ENCODE measurements at regions not wholly inside any gene's neighbourhood (a gene's known extent, or its start where the extent isn't known, plus 50 kb on each side); places are given as distances from the start of the nearest gene placed in this dataset.
"Not testable (repeated sequence)": the region's sequence is repeated elsewhere in the genome, so short reads cannot be mapped to it uniquely, and the experiment has no call there.

DNA sequence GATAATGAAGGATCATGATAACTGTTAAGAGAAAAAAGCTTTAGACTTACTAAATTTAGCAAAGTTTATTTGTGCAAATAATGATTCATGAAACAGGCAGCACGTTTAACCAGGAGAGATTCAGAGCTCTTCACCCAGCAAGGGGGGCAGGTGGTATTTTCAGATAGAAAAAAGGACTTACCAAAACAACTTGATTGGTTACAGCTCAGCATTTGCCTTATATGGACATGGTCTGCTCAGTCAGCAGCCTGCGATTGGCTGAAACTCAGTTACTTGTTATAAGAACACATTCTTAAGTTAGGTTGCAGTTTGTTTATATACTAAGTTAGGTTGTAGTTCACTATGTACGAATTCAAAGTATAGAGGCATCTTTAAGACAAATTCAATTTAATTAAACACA is 165.6 kb downstream of the DUSP10 start:
- H3K9me3 Mint-ChIP-seq = peaks cover 0 to 2% (median 0%) of the 10 kb centered on the region in 3 donors
- ChIA-PET CTCF (no interaction called here), POLR2A (no interaction called here)
- no peak overlapping the region for H3K27ac Mint-ChIP-seq
- H3K4me3 ChIP-seq (ENCODE audit: control insufficient read depth in 1 of 2, extremely low read depth in 1 of 2, low read length in 1 of 2) = no peak overlapping the region
- H3K27me3 ChIP-seq (replicated peaks in 1 of 2; ENCODE audit: control insufficient read depth in 2 of 2, extremely low read depth in 1 of 2, insufficient read depth in 2 of 2, low read length in 1 of 2) = no peaks in the 10 kb centered on the region
- no peaks in the 10 kb centered on the region for H3K4me1 ChIP-seq (ENCODE audit: control insufficient read depth in 1 of 2, extremely low read depth in 1 of 2, insufficient read depth in 2 of 2, low read length in 2 of 2)
- H3K4me3 Mint-ChIP-seq = no peak overlapping the region
- H3K4me1 Mint-ChIP-seq = no peaks in the 10 kb centered on the region
- no peak for ATAC-seq (replicated peaks in 1 of 4)
- H3K36me3 Mint-ChIP-seq = no peaks in the 10 kb centered on the region
- no peak overlapping the region for H3K27ac ChIP-seq (ENCODE audit: low read length)
- 67% methylated on average over 1 of the region's 3 CpGs for WGBS (ENCODE audit: insufficient coverage)
- no peaks in the 10 kb centered on the region for H3K27me3 Mint-ChIP-seq
- H3K36me3 ChIP-seq (ENCODE audit: control insufficient read depth in 2 of 2, extremely low read depth in 1 of 2, insufficient read depth in 1 of 2, low read length in 1 of 2) = no peaks in the 10 kb centered on the region
- no peak for DNase-seq
- no peaks in the 10 kb centered on the region for H3K9me3 ChIP-seq

DNA sequence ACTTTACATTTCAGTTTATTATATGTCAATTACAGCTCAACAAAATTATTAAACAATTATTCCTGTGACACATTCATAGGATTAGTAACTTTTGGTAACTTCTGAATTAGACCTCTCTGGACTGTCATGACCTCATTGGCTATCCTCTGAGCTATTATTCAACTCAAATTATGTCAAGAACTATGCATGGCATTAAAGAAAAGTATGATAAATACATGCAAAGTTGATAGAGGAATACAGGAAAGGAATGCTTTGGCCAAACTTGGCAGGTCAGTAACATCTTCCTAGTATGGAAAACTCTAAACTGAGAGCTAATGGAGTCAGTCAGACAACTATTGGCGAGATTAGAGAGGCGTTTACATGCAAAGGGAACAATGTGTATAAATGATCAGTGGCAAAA is 158.4 kb downstream of the DUSP10 start:
- no peak overlapping the region for H3K27ac ChIP-seq (ENCODE audit: low read length)
- Mint-ChIP-seq H3K27me3 (peaks cover 0 to 2% of the 10 kb centered on the region in 2 donors), H3K36me3 (no peaks in the 10 kb centered on the region), H3K27ac (no peak overlapping the region), H3K9me3 (peaks cover 0 to 13% (median 2%) of the 10 kb centered on the region in 3 donors), H3K4me3 (no peak overlapping the region), H3K4me1 (no peaks in the 10 kb centered on the region)
- WGBS (ENCODE audit: insufficient coverage) = 63% methylated on average over 2 of the region's 2 CpGs
- H3K4me3 ChIP-seq (ENCODE audit: control insufficient read depth in 1 of 2, extremely low read depth in 1 of 2, low read length in 1 of 2) = no peak overlapping the region
- H3K36me3 ChIP-seq (ENCODE audit: control insufficient read depth in 2 of 2, extremely low read depth in 1 of 2, insufficient read depth in 1 of 2, low read length in 1 of 2) = no peaks in the 10 kb centered on the region
- DNase-seq = no peak
- ATAC-seq (replicated peaks in 1 of 4) = no peak
- H3K27me3 ChIP-seq (replicated peaks in 1 of 2; ENCODE audit: control insufficient read depth in 2 of 2, extremely low read depth in 1 of 2, insufficient read depth in 2 of 2, low read length in 1 of 2) = no peaks in the 10 kb centered on the region
- no peaks in the 10 kb centered on the region for H3K9me3 ChIP-seq
- CTCF ChIA-PET = interaction anchor here (0.5 to 1.4 kb wide), 3 partner anchors 13 to 410 kb away, joined by 3 to 5 read pairs (median 3); no protein-coding TSS in a partner anchor
- POLR2A ChIA-PET = no interaction called here
- H3K4me1 ChIP-seq (ENCODE audit: control insufficient read depth in 1 of 2, extremely low read depth in 1 of 2, insufficient read depth in 2 of 2, low read length in 2 of 2) = no peaks in the 10 kb centered on the region

- H3K27me3 ChIP-seq (replicated peaks in 1 of 2; ENCODE audit: control insufficient read depth in 2 of 2, extremely low read depth in 1 of 2, insufficient read depth in 2 of 2, low read length in 1 of 2); DNase-seq; H3K4me1 Mint-ChIP-seq; H3K27ac ChIP-seq (ENCODE audit: low read length); POLR2A ChIA-PET; H3K4me1 ChIP-seq (ENCODE audit: control insufficient read depth in 1 of 2, extremely low read depth in 1 of 2, insufficient read depth in 2 of 2, low read length in 2 of 2); H3K4me3 ChIP-seq (ENCODE audit: control insufficient read depth in 1 of 2, extremely low read depth in 1 of 2, low read length in 1 of 2); H3K36me3 Mint-ChIP-seq; H3K9me3 ChIP-seq; H3K4me3 Mint-ChIP-seq; H3K27ac Mint-ChIP-seq; ATAC-seq (replicated peaks in 1 of 4); H3K27me3 Mint-ChIP-seq; H3K36me3 ChIP-seq (ENCODE audit: control insufficient read depth in 2 of 2, extremely low read depth in 1 of 2, insufficient read depth in 1 of 2, low read length in 1 of 2): not testable (repeated sequence)
- peaks cover 0 to 13% (median 2%) of the 10 kb centered on the region in 3 donors for H3K9me3 Mint-ChIP-seq
- CTCF ChIA-PET = interaction anchor here (0.6 kb wide), 2 partner anchors 10 to 878 kb away, joined by 3 read pairs; no protein-coding TSS in a partner anchor
- WGBS (ENCODE audit: insufficient coverage) = no CpG with 5 or more reads among the region's 1 CpG
These were observed 154.9 kb downstream of the DUSP10 start for GRCh38 chr1:221587013-221587412.

DNA sequence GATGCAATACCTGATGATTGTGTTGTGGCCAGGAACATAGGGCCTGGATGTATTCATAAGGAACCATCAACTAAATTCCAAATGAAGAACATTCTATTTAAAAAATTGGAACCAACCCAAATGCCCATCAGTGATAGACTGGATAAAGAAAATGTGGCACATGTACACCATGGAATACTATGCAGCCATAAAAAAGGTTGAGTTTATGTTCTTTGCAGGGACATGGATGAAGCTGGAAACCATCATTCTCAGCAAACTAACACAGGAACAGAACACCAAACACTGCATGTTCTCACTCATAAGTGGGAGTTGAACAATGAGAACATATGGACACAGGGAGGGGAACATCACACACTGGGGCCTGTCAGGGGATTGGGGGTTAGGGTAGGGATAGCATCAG is 150.6 kb downstream of the DUSP10 start:
- H3K36me3 ChIP-seq (ENCODE audit: control insufficient read depth in 2 of 2, extremely low read depth in 1 of 2, insufficient read depth in 1 of 2, low read length in 1 of 2); H3K4me3 Mint-ChIP-seq; H3K27ac Mint-ChIP-seq; H3K27me3 ChIP-seq (replicated peaks in 1 of 2; ENCODE audit: control insufficient read depth in 2 of 2, extremely low read depth in 1 of 2, insufficient read depth in 2 of 2, low read length in 1 of 2); CTCF ChIA-PET; ATAC-seq (replicated peaks in 1 of 4); POLR2A ChIA-PET; H3K4me1 ChIP-seq (ENCODE audit: control insufficient read depth in 1 of 2, extremely low read depth in 1 of 2, insufficient read depth in 2 of 2, low read length in 2 of 2); H3K27me3 Mint-ChIP-seq; H3K9me3 ChIP-seq; H3K4me3 ChIP-seq (ENCODE audit: control insufficient read depth in 1 of 2, extremely low read depth in 1 of 2, low read length in 1 of 2); H3K4me1 Mint-ChIP-seq; H3K36me3 Mint-ChIP-seq; DNase-seq; H3K27ac ChIP-seq (ENCODE audit: low read length): not testable (repeated sequence)
- peaks cover 0 to 12% (median 2%) of the 10 kb centered on the region in 3 donors for H3K9me3 Mint-ChIP-seq

GRCh38 chr1:221594576-221594975 is 147.3 kb downstream of the DUSP10 start:
- Mint-ChIP-seq H3K27me3 (no peaks in the 10 kb centered on the region), H3K4me1 (no peaks in the 10 kb centered on the region), H3K4me3 (no peak overlapping the region), H3K9me3 (no peaks in the 10 kb centered on the region), H3K27ac (no peak overlapping the region), H3K36me3 (no peaks in the 10 kb centered on the region)
- ChIA-PET POLR2A (interaction anchor here in 1 of 2 donors (0.6 kb wide), 1 partner anchor 93 kb away, joined by 3 read pairs; no protein-coding TSS in a partner anchor), CTCF (no interaction called here)
- H3K4me3 ChIP-seq (ENCODE audit: control insufficient read depth in 1 of 2, extremely low read depth in 1 of 2, low read length in 1 of 2) = no peak overlapping the region
- no peaks in the 10 kb centered on the region for H3K9me3 ChIP-seq
- no peak for ATAC-seq (replicated peaks in 1 of 4)
- H3K27ac ChIP-seq (ENCODE audit: low read length) = no peak overlapping the region
- no peaks in the 10 kb centered on the region for H3K27me3 ChIP-seq (replicated peaks in 1 of 2; ENCODE audit: control insufficient read depth in 2 of 2, extremely low read depth in 1 of 2, insufficient read depth in 2 of 2, low read length in 1 of 2)
- no peaks in the 10 kb centered on the region for H3K36me3 ChIP-seq (ENCODE audit: control insufficient read depth in 2 of 2, extremely low read depth in 1 of 2, insufficient read depth in 1 of 2, low read length in 1 of 2)
- 100% methylated on average over 1 of the region's 2 CpGs for WGBS (ENCODE audit: insufficient coverage)
- no peaks in the 10 kb centered on the region for H3K4me1 ChIP-seq (ENCODE audit: control insufficient read depth in 1 of 2, extremely low read depth in 1 of 2, insufficient read depth in 2 of 2, low read length in 2 of 2)
- DNase-seq = no peak

GRCh38 chr1:221598122-221598521 is 143.8 kb downstream of the DUSP10 start:
- ChIA-PET POLR2A (no interaction called here), CTCF (no interaction called here)
- no peak overlapping the region for H3K27ac Mint-ChIP-seq
- no peak for ATAC-seq (replicated peaks in 1 of 4)
- no peaks in the 10 kb centered on the region for H3K27me3 Mint-ChIP-seq
- no peaks in the 10 kb centered on the region for H3K27me3 ChIP-seq (replicated peaks in 1 of 2; ENCODE audit: control insufficient read depth in 2 of 2, extremely low read depth in 1 of 2, insufficient read depth in 2 of 2, low read length in 1 of 2)
- WGBS (ENCODE audit: insufficient coverage) = 91% methylated on average over 4 of the region's 6 CpGs
- H3K9me3 Mint-ChIP-seq = no peaks in the 10 kb centered on the region
- no peaks in the 10 kb centered on the region for H3K4me1 Mint-ChIP-seq
- no peaks in the 10 kb centered on the region for H3K4me1 ChIP-seq (ENCODE audit: control insufficient read depth in 1 of 2, extremely low read depth in 1 of 2, insufficient read depth in 2 of 2, low read length in 2 of 2)
- H3K4me3 Mint-ChIP-seq = no peak overlapping the region
- H3K36me3 Mint-ChIP-seq = no peaks in the 10 kb centered on the region
- H3K36me3 ChIP-seq (ENCODE audit: control insufficient read depth in 2 of 2, extremely low read depth in 1 of 2, insufficient read depth in 1 of 2, low read length in 1 of 2) = no peaks in the 10 kb centered on the region
- no peak overlapping the region for H3K27ac ChIP-seq (ENCODE audit: low read length)
- H3K9me3 ChIP-seq = no peaks in the 10 kb centered on the region
- no peak for DNase-seq
- H3K4me3 ChIP-seq (ENCODE audit: control insufficient read depth in 1 of 2, extremely low read depth in 1 of 2, low read length in 1 of 2) = no peak overlapping the region

- Mint-ChIP-seq H3K4me1 (no peaks in the 10 kb centered on the region), H3K27me3 (no peaks in the 10 kb centered on the region), H3K9me3 (no peaks in the 10 kb centered on the region), H3K4me3 (no peak overlapping the region), H3K36me3 (no peaks in the 10 kb centered on the region), H3K27ac (no peak overlapping the region)
- ATAC-seq (replicated peaks in 1 of 4) (no peak), DNase-seq (no peak)
- no peak overlapping the region for H3K27ac ChIP-seq (ENCODE audit: low read length)
- H3K27me3 ChIP-seq (replicated peaks in 1 of 2; ENCODE audit: control insufficient read depth in 2 of 2, extremely low read depth in 1 of 2, insufficient read depth in 2 of 2, low read length in 1 of 2) = no peaks in the 10 kb centered on the region
- no peaks in the 10 kb centered on the region for H3K9me3 ChIP-seq
- no peak overlapping the region for H3K4me3 ChIP-seq (ENCODE audit: control insufficient read depth in 1 of 2, extremely low read depth in 1 of 2, low read length in 1 of 2)
- no peaks in the 10 kb centered on the region for H3K4me1 ChIP-seq (ENCODE audit: control insufficient read depth in 1 of 2, extremely low read depth in 1 of 2, insufficient read depth in 2 of 2, low read length in 2 of 2)
- no peaks in the 10 kb centered on the region for H3K36me3 ChIP-seq (ENCODE audit: control insufficient read depth in 2 of 2, extremely low read depth in 1 of 2, insufficient read depth in 1 of 2, low read length in 1 of 2)
- ChIA-PET POLR2A (no interaction called here), CTCF (no interaction called here)
These were observed 140.7 kb downstream of the DUSP10 start for GRCh38 chr1:221601166-221601565.
